H9 (cell line): ENCODE measurements at regions not wholly inside any gene's neighbourhood (a gene's known extent, or its start where the extent isn't known, plus 50 kb on each side); places are given as distances from the start of the nearest gene placed in this dataset.

Experiments used
- DNase-seq: peaks from one replicate; pipeline ENCODE4 v3.0.0-alpha.2; 2017
- H2AFZ ChIP-seq: one replicate; pipeline ENCODE4 v1.6.1; 2013; ENCODE audit warnings: mild to moderate bottlenecking, low read length, control low read depth, moderate library complexity
- H2AK5ac ChIP-seq: 2 replicates; pipeline ENCODE4 v1.6.1; 2013; ENCODE audit warnings: low read length, control low read depth, mixed read lengths; ENCODE audit not compliant: insufficient read length
- H2BK120ac ChIP-seq: one replicate; pipeline ENCODE4 v1.6.1; 2013; ENCODE audit warnings: low read depth, mild to moderate bottlenecking, low read length, control low read depth, inconsistent platforms; ENCODE audit not compliant: poor library complexity, severe bottlenecking
- H2BK12ac ChIP-seq: 2 replicates; pipeline ENCODE4 v1.6.1; 2013; ENCODE audit warnings: low read length, control low read depth, mixed read lengths, low read depth; ENCODE audit not compliant: insufficient read length
- H2BK15ac ChIP-seq: 2 replicates; pipeline ENCODE4 v1.6.1; 2013; ENCODE audit warnings: low read depth, low read length, control low read depth
- H2BK20ac ChIP-seq: one replicate; pipeline ENCODE4 v1.6.1; 2013; ENCODE audit warnings: low read depth, mild to moderate bottlenecking, low read length, control low read depth, inconsistent platforms; ENCODE audit not compliant: poor library complexity, severe bottlenecking
- H2BK5ac ChIP-seq: 2 replicates; pipeline ENCODE4 v1.6.1; 2013; ENCODE audit warnings: low read length, control low read depth, mixed read lengths; ENCODE audit not compliant: insufficient read length
- H3K14ac ChIP-seq: 2 replicates; pipeline ENCODE4 v1.6.1; 2013; ENCODE audit warnings: low read length, control low read depth; ENCODE audit not compliant: insufficient read depth
- H3K18ac ChIP-seq: 2 replicates; pipeline ENCODE4 v1.6.1; 2013; ENCODE audit warnings: low read depth, mild to moderate bottlenecking, mixed read lengths, low read length, control low read depth; ENCODE audit not compliant: insufficient read length
- H3K23ac ChIP-seq: 2 replicates; pipeline ENCODE4 v1.6.1; 2013; ENCODE audit warnings: low read length, control low read depth, mixed read lengths, low read depth; ENCODE audit not compliant: insufficient read length
- H3K23me2 ChIP-seq: 2 replicates; pipeline ENCODE4 v1.6.1; 2013; ENCODE audit warnings: low read depth, mild to moderate bottlenecking, mixed read lengths, low read length, control low read depth; ENCODE audit not compliant: insufficient read length, poor library complexity, severe bottlenecking
- H3K27ac ChIP-seq: 2 replicates; pipeline ENCODE4 v1.5.1; 2013; ENCODE audit warnings: low read length, control low read depth, mixed read lengths, low read depth; ENCODE audit not compliant: insufficient read length
- H3K27me3 ChIP-seq: 2 replicates; pipeline ENCODE4 v1.6.1; 2013; ENCODE audit warnings: low read length, control low read depth, inconsistent platforms; ENCODE audit not compliant: insufficient read depth
- H3K4ac ChIP-seq: 2 replicates; pipeline ENCODE4 v1.6.1; 2013; ENCODE audit warnings: low read depth, mild to moderate bottlenecking, control low read depth, inconsistent platforms, low read length, moderate library complexity
- H3K4me1 ChIP-seq: 2 replicates; pipeline ENCODE4 v1.6.1; 2013; ENCODE audit warnings: low read length, control low read depth, inconsistent platforms; ENCODE audit not compliant: insufficient read depth
- H3K4me2 ChIP-seq: 2 replicates; pipeline ENCODE4 v1.6.1; 2013; ENCODE audit warnings: low read length, control low read depth, mixed read lengths; ENCODE audit not compliant: insufficient read length, insufficient read depth
- H3K56ac ChIP-seq: 2 replicates; pipeline ENCODE4 v1.6.1; 2013; ENCODE audit warnings: low read depth, mild to moderate bottlenecking, mixed read lengths, low read length, control low read depth; ENCODE audit not compliant: insufficient read length
- H3K79me1 ChIP-seq: 2 replicates; pipeline ENCODE4 v1.6.1; 2013; ENCODE audit warnings: low read depth, mild to moderate bottlenecking, moderate library complexity, low read length, control low read depth, inconsistent platforms; ENCODE audit not compliant: insufficient read depth, poor library complexity, severe bottlenecking
- H3K79me2 ChIP-seq: 2 replicates; pipeline ENCODE4 v1.6.1; 2013; ENCODE audit warnings: low read length, control low read depth, inconsistent platforms; ENCODE audit not compliant: insufficient read depth
- H3K9ac ChIP-seq: 2 replicates; pipeline ENCODE4 v1.6.1; 2013; ENCODE audit warnings: low read length, control low read depth, mixed read lengths; ENCODE audit not compliant: insufficient read length; ENCODE audit errors: extremely low read depth
- H3K9me3 ChIP-seq: one replicate; pipeline ENCODE4 v1.6.1; 2013; ENCODE audit warnings: low read depth, low read length, inconsistent platforms; ENCODE audit not compliant: control insufficient read depth
- H3T11ph ChIP-seq: one replicate; pipeline ENCODE4 v1.6.1; 2013; ENCODE audit warnings: mild to moderate bottlenecking, low read length, control low read depth, inconsistent platforms
- H4K20me1 ChIP-seq: one replicate; pipeline ENCODE4 v1.6.1; 2013; ENCODE audit not compliant: control insufficient read depth, insufficient read length, insufficient read depth
- H4K5ac ChIP-seq: 2 replicates; pipeline ENCODE4 v1.6.1; 2013; ENCODE audit warnings: low read depth, mild to moderate bottlenecking, mixed read lengths, low read length, control low read depth; ENCODE audit not compliant: insufficient read length
- H4K8ac ChIP-seq: replicated peaks from 2 replicates; pipeline ENCODE4 v1.6.1; 2013; ENCODE audit warnings: low read length, control low read depth, mixed read lengths, low read depth; ENCODE audit not compliant: insufficient read length
- H4K91ac ChIP-seq: 2 replicates; pipeline ENCODE4 v1.6.1; 2013; ENCODE audit warnings: low read depth, mild to moderate bottlenecking, moderate library complexity, mixed read lengths, low read length, control low read depth; ENCODE audit not compliant: insufficient read length
- H3K27ac Mint-ChIP-seq, 3 experiments: 2 replicates in 2 of 3; 3 replicates in 1 of 3; pipeline ENCODE4 v1.8.0; 2020 to 2021; ENCODE audit warnings: mixed read lengths in 3 of 3, mild to moderate bottlenecking in 1 of 3, moderate library complexity in 1 of 3
- H3K27me3 Mint-ChIP-seq: 2 replicates; pipeline ENCODE4 v1.8.0; 2021; ENCODE audit warnings: low read depth, mild to moderate bottlenecking, moderate library complexity, mixed read lengths
- H3K36me3 Mint-ChIP-seq, 3 experiments: 2 replicates in 2 of 3; 3 replicates in 1 of 3; pipeline ENCODE4 v1.8.0; 2020 to 2021; ENCODE audit warnings: low read depth in 3 of 3, mixed read lengths in 3 of 3; ENCODE audit not compliant: insufficient read depth in 1 of 3
- H3K4me1 Mint-ChIP-seq, 2 experiments: 2 replicates each; pipeline ENCODE4 v1.8.0; 2020; ENCODE audit warnings: mixed read lengths in 2 of 2
- H3K4me3 Mint-ChIP-seq, 2 experiments: 2 replicates in 1 of 2; 3 replicates in 1 of 2; pipeline ENCODE4 v1.8.0; 2020 to 2021; ENCODE audit warnings: mild to moderate bottlenecking in 2 of 2, mixed read lengths in 2 of 2, moderate library complexity in 1 of 2
- H3K9me3 Mint-ChIP-seq, 2 experiments: 2 replicates in 1 of 2; 3 replicates in 1 of 2; pipeline ENCODE4 v1.8.0; 2020; ENCODE audit warnings: mild to moderate bottlenecking in 2 of 2, mixed read lengths in 2 of 2, moderate library complexity in 1 of 2
- CTCF ChIP-seq: fragments of 200-600 bp; sonication (generic); conservative IDR thresholded peaks from 3 replicates; pipeline ENCODE4 v1.8.0; 2021; ENCODE audit warnings: antibody characterized with exemption, mild to moderate bottlenecking
- WGBS: extraction: QIAGEN DNeasy Blood & Tissue Kit; methylation state at CpG from one replicate; pipeline ENCODE4 v1.1.7; 2013; ENCODE audit warnings: missing lambda C conversion rate, low lambda C conversion rate, mixed read lengths; ENCODE audit not compliant: insufficient read length; ENCODE audit errors: extremely low coverage; 5-methylcytosine and 5-hydroxymethylcytosine counted together

- no peak overlapping the region for H2BK5ac ChIP-seq
- H3K27me3 ChIP-seq: no peaks in the 10 kb centered on the region
- TF ChIP-seq CTCF: no peak
- H4K5ac ChIP-seq: no peak overlapping the region
- H3T11ph ChIP-seq: no peak overlapping the region
- no peak overlapping the region for H3K4ac ChIP-seq
- no peak overlapping the region for H2BK12ac ChIP-seq
- no peak overlapping the region for H3K9ac ChIP-seq
- H4K8ac ChIP-seq: no peak overlapping the region
- no peak for DNase-seq
- no peak overlapping the region for H2BK15ac ChIP-seq
- H3K4me1 Mint-ChIP-seq: peaks cover 31 to 39% of the 10 kb centered on the region in 2 experiments
- no peak overlapping the region for H3K56ac ChIP-seq
- no peaks in the 10 kb centered on the region for H3K9me3 ChIP-seq
- H3K4me2 ChIP-seq: no peak overlapping the region
- no peak overlapping the region for H3K14ac ChIP-seq
- no peaks in the 10 kb centered on the region for H3K79me1 ChIP-seq
- H4K91ac ChIP-seq: no peak overlapping the region
- H2BK120ac ChIP-seq: no peak overlapping the region
- WGBS: no CpG with 5 or more reads among the region's 2 CpGs
- H3K23me2 ChIP-seq: no peaks in the 10 kb centered on the region
- H3K4me1 ChIP-seq: peaks cover 2% of the 10 kb centered on the region; the same call in 1 of the 2 replicates
- H3K4me3 Mint-ChIP-seq: no peak overlapping the region; a peak in 1 of 5 replicates
- no peaks in the 10 kb centered on the region for H3K27me3 Mint-ChIP-seq
- H3K36me3 Mint-ChIP-seq: no peaks in the 10 kb centered on the region
- H3K23ac ChIP-seq: no peak overlapping the region
- no peaks in the 10 kb centered on the region for H3K79me2 ChIP-seq
- no peaks in the 10 kb centered on the region for H4K20me1 ChIP-seq
- no peaks in the 10 kb centered on the region for H3K9me3 Mint-ChIP-seq
- no peak overlapping the region for H2BK20ac ChIP-seq
- H3K18ac ChIP-seq: no peak overlapping the region
- H3K27ac Mint-ChIP-seq: peak overlapping the region in 1 of 3 experiments; percentile 32; a peak in 2 of 7 replicates
- no peak overlapping the region for H2AK5ac ChIP-seq
- H2AFZ ChIP-seq: no peak overlapping the region
- H3K27ac ChIP-seq: no peak overlapping the region
Observed at GRCh38 chr18:34591920-34592444, 118.1 kb upstream of the DTNA start.
